Spleen (tissue), 7 donors: ENCODE measurements at regions not wholly inside any gene's neighbourhood (a gene's known extent, or its start where the extent isn't known, plus 50 kb on each side); places are given as distances from the start of the nearest gene placed in this dataset.

Experiments
- POLR2A ChIP-seq, 3 donors: fragments of 450-650 bp; IDR thresholded peaks; one replicate each; pipeline ENCODE4 v1.5.1; 2017; ENCODE audit warnings: antibody characterized with exemption in 3 of 3, mild to moderate bottlenecking in 1 of 3
- TF ChIP-seq, protein P1 (sequence below), 11 experiments: fragments of 200-600 bp in 7 of 11; fragments of 450-650 bp in 4 of 11; sonication (generic) in 4 of 11; IDR thresholded peaks in 8 of 11; conservative IDR thresholded peaks in 3 of 11; 1 replicate in 7 of 11; 2 replicates in 4 of 11; pipeline versions ENCODE4 v1.4.0 to v1.8.0; 2016 to 2021; ENCODE audit warnings: antibody characterized with exemption in 11 of 11, inconsistent platforms in 4 of 11, mild to moderate bottlenecking in 1 of 11
- donor health status: DM: no; HTN: no; CAD: no; lungs with moderate emphysema.
- donor health status: DM: no; HTN: no; CAD: no.
- donor health status: DM: no; HTN: no; CAD: no.

DNA sequence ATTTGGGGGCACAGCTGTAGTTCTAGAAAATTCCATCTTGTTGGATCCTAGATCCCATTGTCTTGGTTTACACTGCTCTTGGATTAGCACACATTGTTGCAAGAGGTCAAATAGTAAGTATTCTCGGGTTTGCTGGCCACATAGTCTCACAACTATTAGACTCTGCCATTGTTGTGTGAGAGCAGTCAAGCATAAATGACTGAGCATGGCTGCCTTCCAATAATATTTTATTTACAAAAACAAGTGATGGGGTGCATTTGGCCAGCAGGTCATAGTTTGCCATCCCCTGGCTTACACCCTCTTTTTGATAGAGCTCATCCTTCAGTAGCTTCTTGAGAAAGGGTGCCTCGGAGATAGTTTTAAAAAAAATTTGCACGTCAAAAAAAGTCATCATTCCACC lies 77.9 kb upstream of the ALX4 start:
- TF ChIP-seq POLR2A (IDR thresholded peaks at IDR 0.05), result no peak
- TF ChIP-seq, protein P1, sequence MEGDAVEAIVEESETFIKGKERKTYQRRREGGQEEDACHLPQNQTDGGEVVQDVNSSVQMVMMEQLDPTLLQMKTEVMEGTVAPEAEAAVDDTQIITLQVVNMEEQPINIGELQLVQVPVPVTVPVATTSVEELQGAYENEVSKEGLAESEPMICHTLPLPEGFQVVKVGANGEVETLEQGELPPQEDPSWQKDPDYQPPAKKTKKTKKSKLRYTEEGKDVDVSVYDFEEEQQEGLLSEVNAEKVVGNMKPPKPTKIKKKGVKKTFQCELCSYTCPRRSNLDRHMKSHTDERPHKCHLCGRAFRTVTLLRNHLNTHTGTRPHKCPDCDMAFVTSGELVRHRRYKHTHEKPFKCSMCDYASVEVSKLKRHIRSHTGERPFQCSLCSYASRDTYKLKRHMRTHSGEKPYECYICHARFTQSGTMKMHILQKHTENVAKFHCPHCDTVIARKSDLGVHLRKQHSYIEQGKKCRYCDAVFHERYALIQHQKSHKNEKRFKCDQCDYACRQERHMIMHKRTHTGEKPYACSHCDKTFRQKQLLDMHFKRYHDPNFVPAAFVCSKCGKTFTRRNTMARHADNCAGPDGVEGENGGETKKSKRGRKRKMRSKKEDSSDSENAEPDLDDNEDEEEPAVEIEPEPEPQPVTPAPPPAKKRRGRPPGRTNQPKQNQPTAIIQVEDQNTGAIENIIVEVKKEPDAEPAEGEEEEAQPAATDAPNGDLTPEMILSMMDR (IDR thresholded peaks at IDR 0.05 in 8 of 11, conservative IDR thresholded peaks at IDR 0.05 in 3 of 11), result no peak
